Gastrocnemius medialis (tissue), 4 donors: ENCODE measurements at regions not wholly inside any gene's neighbourhood (a gene's known extent, or its start where the extent isn't known, plus 50 kb on each side); places are given as distances from the start of the nearest gene placed in this dataset.

Experiments used
- ATAC-seq, 2 donors: fragments of 150-250 bp; one replicate each; pipeline ENCODE4 v1.9.1; 2016
- DNase-seq, 2 donors: peaks; one replicate each; pipeline ENCODE4 v3.0.0-alpha.2; 2019
- H3K27ac ChIP-seq, 4 donors: fragments of 200-600 bp; sonication (generic); 1 replicate in 1 of 4; 2 replicates in 3 of 4; pipeline ENCODE4 v1.5.1; 2016 to 2018; ENCODE audit warnings: mild to moderate bottlenecking in 2 of 4, moderate library complexity in 1 of 4
- H3K27me3 ChIP-seq, 3 donors: fragments of 200-600 bp; sonication (generic) in 2 of 3; 1 replicate in 1 of 3; 2 replicates in 2 of 3; pipeline versions ENCODE4 v1.5.1 to v1.6.0; 2016 to 2019; ENCODE audit warnings: mild to moderate bottlenecking in 1 of 3, moderate library complexity in 1 of 3
- H3K36me3 ChIP-seq, 2 donors: fragments of 200-600 bp; sonication (generic) in 1 of 2; one replicate each; pipeline ENCODE4 v1.5.1; 2017 to 2018
- H3K4me1 ChIP-seq, 2 donors: fragments of 200-600 bp; sonication (generic) in 1 of 2; one replicate each; pipeline ENCODE4 v1.5.1; 2016 to 2017; ENCODE audit warnings: mild to moderate bottlenecking in 2 of 2
- H3K4me3 ChIP-seq, 4 donors: fragments of 200-600 bp; sonication (generic) in 3 of 4; 1 replicate in 1 of 4; 2 replicates in 3 of 4; pipeline ENCODE4 v1.5.1; 2016 to 2019; ENCODE audit warnings: mild to moderate bottlenecking in 2 of 4
- H3K9me3 ChIP-seq, 3 donors: fragments of 200-600 bp; sonication (generic) in 2 of 3; 1 replicate in 1 of 3; 2 replicates in 2 of 3; pipeline ENCODE4 v1.5.1; 2016 to 2019
- POLR2A ChIP-seq, 2 donors: fragments of 450-650 bp; IDR thresholded peaks; one replicate each; pipeline ENCODE4 v1.6.1; 2017; ENCODE audit warnings: antibody characterized with exemption in 2 of 2, mild to moderate bottlenecking in 2 of 2, moderate library complexity in 2 of 2
- in situ Hi-C, 4 donors: fragments of 200-750 bp; cut with MboI; loops; one replicate each; pipeline versions ENCODE4 v1.15.0 to v1.8.0; 2017; ENCODE audit warnings: low sequenced_read_pairs in 4 of 4
- intact Hi-C: fragments of 100-400 bp; cut with DNase I; formaldehyde crosslinking; loops from one replicate; pipeline ENCODE4 v1.15.1; 2023; ENCODE audit warnings: low total_unique reads
- TF ChIP-seq, protein P1 (sequence below), 5 experiments: fragments of 450-650 bp in 3 of 5; fragments of 200-600 bp in 2 of 5; sonication (generic) in 2 of 5; IDR thresholded peaks in 4 of 5; conservative IDR thresholded peaks in 1 of 5; 1 replicate in 4 of 5; 2 replicates in 1 of 5; pipeline ENCODE4 v1.5.1; 2016 to 2019; ENCODE audit warnings: antibody characterized with exemption in 5 of 5, mild to moderate bottlenecking in 3 of 5, moderate library complexity in 3 of 5

DNA sequence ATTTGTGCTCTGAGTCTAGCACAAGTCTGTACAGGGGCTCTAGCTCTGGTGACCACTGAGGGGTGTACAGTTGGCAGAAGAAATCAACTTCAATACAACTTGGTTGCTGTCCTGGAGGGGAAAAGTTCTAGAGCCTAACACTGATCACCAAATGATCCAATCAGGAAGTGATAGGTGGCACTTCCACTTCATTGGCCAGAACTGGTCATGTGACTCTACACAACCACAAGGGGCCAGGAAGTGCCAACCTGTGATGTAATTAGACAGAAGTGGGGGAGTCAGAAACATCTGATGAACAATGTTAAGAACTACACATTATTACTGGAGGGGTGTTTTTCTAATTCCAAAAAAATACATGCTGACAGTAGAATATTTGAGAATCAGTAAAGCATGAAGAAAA lies 401.6 kb downstream of the VRK1 start:
- Histone ChIP-seq H3K9me3 (no peaks in the 10 kb centered on the region), H3K4me3 (no peak overlapping the region), H3K27ac (no peak overlapping the region), H3K4me1 (no peaks in the 10 kb centered on the region), H3K27me3 (no peaks in the 10 kb centered on the region), H3K36me3 (no peaks in the 10 kb centered on the region)
- TF ChIP-seq, protein P1, sequence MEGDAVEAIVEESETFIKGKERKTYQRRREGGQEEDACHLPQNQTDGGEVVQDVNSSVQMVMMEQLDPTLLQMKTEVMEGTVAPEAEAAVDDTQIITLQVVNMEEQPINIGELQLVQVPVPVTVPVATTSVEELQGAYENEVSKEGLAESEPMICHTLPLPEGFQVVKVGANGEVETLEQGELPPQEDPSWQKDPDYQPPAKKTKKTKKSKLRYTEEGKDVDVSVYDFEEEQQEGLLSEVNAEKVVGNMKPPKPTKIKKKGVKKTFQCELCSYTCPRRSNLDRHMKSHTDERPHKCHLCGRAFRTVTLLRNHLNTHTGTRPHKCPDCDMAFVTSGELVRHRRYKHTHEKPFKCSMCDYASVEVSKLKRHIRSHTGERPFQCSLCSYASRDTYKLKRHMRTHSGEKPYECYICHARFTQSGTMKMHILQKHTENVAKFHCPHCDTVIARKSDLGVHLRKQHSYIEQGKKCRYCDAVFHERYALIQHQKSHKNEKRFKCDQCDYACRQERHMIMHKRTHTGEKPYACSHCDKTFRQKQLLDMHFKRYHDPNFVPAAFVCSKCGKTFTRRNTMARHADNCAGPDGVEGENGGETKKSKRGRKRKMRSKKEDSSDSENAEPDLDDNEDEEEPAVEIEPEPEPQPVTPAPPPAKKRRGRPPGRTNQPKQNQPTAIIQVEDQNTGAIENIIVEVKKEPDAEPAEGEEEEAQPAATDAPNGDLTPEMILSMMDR (IDR thresholded peaks at IDR 0.05 in 4 of 5, conservative IDR thresholded peaks at IDR 0.05 in 1 of 5): no peak
- no peak for TF ChIP-seq POLR2A (IDR thresholded peaks at IDR 0.05)
- intact Hi-C loops (no loop called here), in situ Hi-C loops (no loop called here)
- DNase-seq (no peak), ATAC-seq (no peak)

DNA sequence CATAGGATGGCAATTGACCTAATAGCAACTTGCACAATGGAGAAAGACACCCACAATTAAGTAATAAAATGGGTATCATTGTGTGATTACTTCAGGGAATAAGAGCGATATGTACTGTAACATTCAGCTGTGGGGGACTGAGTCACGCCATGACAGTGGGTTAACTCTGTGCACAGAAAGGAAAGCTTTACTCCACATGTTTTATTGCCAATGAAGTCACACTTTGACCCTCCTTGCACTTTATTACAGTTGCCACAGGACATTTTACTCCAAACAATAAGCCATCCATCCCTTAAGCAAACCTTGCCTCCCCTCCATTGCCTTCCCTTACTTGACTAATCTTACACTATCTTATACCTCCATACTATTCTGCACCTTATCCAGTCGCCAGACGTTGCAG lies 403.1 kb downstream of the VRK1 start:
- intact Hi-C loops (no loop called here), in situ Hi-C loops (no loop called here)
- no peaks in the 10 kb centered on the region for H3K9me3 ChIP-seq
- no peaks in the 10 kb centered on the region for H3K27me3 ChIP-seq
- no peaks in the 10 kb centered on the region for H3K4me1 ChIP-seq
- H3K36me3 ChIP-seq: no peaks in the 10 kb centered on the region
- ATAC-seq: no peak
- H3K4me3 ChIP-seq: no peak overlapping the region
- TF ChIP-seq, protein P1 (IDR thresholded peaks at IDR 0.05 in 4 of 5, conservative IDR thresholded peaks at IDR 0.05 in 1 of 5): no peak
- no peak for TF ChIP-seq POLR2A (IDR thresholded peaks at IDR 0.05)
- no peak for DNase-seq
- no peak overlapping the region for H3K27ac ChIP-seq

DNA sequence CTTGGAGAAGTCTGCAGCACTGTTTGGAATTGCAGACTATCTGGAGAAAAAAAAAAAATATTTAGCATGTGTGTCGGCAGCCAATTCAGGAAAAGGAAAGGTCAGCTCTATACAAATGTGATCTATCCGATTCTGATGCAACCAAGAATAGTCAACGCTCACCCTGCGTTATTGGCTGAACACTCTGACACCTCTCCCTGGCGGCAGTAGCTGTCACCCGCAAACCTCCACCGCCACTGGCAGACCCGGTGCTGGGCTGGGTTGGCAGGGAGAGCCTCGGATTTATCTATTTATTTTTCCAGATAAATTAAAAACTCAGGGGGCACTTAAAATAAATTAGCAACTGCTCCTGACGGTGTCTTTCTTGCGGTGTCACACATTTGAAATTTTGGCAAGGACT lies 409.7 kb downstream of the VRK1 start:
- intact Hi-C loops: no loop called here
- no peak for DNase-seq

DNA sequence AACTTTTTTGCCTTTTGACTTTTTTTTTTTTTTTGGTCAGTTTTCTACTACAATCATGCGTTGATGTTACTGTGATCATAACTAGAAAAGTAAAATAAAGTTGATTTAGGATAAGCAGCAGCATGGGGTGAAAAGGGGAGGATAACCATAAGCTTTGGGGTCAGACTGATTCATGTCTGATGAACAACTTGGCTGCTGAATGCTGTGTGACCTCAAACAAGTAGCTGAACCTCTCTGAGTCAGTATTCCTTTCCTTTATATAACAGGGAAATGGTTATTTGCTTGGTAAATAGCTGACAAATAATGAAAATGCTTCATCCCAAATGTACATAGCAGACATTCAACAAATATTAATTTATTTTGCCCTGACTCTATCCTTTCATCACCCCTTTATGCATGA lies 413.0 kb downstream of the VRK1 start:
- in situ Hi-C loops (no loop called here), intact Hi-C loops (no loop called here)
- Histone ChIP-seq H3K4me3 (no peak overlapping the region), H3K36me3 (no peaks in the 10 kb centered on the region), H3K4me1 (no peaks in the 10 kb centered on the region), H3K27me3 (no peaks in the 10 kb centered on the region), H3K9me3 (no peaks in the 10 kb centered on the region), H3K27ac (no peak overlapping the region)
- TF ChIP-seq POLR2A (IDR thresholded peaks at IDR 0.05): no peak
- TF ChIP-seq, protein P1 (IDR thresholded peaks at IDR 0.05 in 4 of 5, conservative IDR thresholded peaks at IDR 0.05 in 1 of 5): no peak
- ATAC-seq: no peak
- no peak for DNase-seq

More for the DNA sequence above, 409.7 kb downstream of the VRK1 start:
- no peak for ATAC-seq
- no peaks in the 10 kb centered on the region for H3K9me3 ChIP-seq
- TF ChIP-seq, protein P1 (IDR thresholded peaks at IDR 0.05 in 4 of 5, conservative IDR thresholded peaks at IDR 0.05 in 1 of 5): no peak
- no peak for TF ChIP-seq POLR2A (IDR thresholded peaks at IDR 0.05)
- no peaks in the 10 kb centered on the region for H3K4me1 ChIP-seq
- H3K36me3 ChIP-seq: no peaks in the 10 kb centered on the region
- no peak overlapping the region for H3K27ac ChIP-seq
- no peaks in the 10 kb centered on the region for H3K27me3 ChIP-seq
- no peak overlapping the region for H3K4me3 ChIP-seq
- in situ Hi-C loops: no loop called here

DNA sequence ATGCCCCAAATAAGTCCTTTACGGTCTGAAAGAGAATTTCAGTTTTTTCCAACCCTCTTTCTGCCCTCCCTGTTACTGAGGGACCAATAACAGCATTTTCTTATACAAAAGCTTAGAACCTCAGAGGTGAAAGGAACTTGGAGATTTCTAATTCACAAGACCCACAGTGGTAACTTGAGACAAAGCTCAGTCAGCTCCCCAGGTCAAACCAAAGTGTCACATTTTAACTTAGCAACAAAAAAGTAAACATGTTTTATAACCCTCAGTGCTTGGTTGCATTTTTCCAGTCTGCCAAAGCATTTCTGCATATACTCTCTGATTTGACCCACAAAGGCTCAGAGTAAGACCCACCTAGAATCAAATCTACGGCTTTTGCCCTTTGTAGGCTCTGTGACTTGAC lies 415.2 kb downstream of the VRK1 start:
- Histone ChIP-seq H3K27ac (no peak overlapping the region), H3K27me3 (peaks cover 0 to 1% (median 0%) of the 10 kb centered on the region in 3 donors), H3K4me1 (no peaks in the 10 kb centered on the region), H3K4me3 (no peak overlapping the region), H3K9me3 (no peaks in the 10 kb centered on the region), H3K36me3 (no peaks in the 10 kb centered on the region)
- in situ Hi-C loops (no loop called here), intact Hi-C loops (no loop called here)
- DNase-seq (no peak), ATAC-seq (no peak)
- no peak for TF ChIP-seq POLR2A (IDR thresholded peaks at IDR 0.05)
- TF ChIP-seq, protein P1 (IDR thresholded peaks at IDR 0.05 in 4 of 5, conservative IDR thresholded peaks at IDR 0.05 in 1 of 5): no peak
